ENCODE measurements at regions not wholly inside any gene's neighbourhood (a gene's known extent, or its start where the extent isn't known, plus 50 kb on each side); places are given as distances from the start of the nearest gene placed in this dataset.
A peak's percentile ranks its signal among the peaks of the same experiment; 100 is the strongest.

GRCh38 chr1:57671750-57672149 is 247.9 kb upstream of the DAB1 start:
- no peak for DNase-seq (ENCODE audit: low read depth, low spot score)

GRCh38 chr1:57659804-57660203 is 235.9 kb upstream of the DAB1 start:
- DNase-seq (ENCODE audit: low read depth, low spot score), result no peak

GRCh38 chr1:57655161-57655560 is 231.3 kb upstream of the DAB1 start:
- no peak for DNase-seq (ENCODE audit: low read depth, low spot score)

- DNase-seq (ENCODE audit: low read depth, low spot score), result no peak
Measured at GRCh38 chr1:57644667-57645066, 220.8 kb upstream of the DAB1 start.

GRCh38 chr1:57638239-57638638 is 214.4 kb upstream of the DAB1 start:
- no peak for DNase-seq (ENCODE audit: low read depth, low spot score)

GRCh38 chr1:57637155-57637554 is 213.3 kb upstream of the DAB1 start:
- DNase-seq (ENCODE audit: low read depth, low spot score), result peak; percentile 39

GRCh38 chr1:57633881-57634280 is 210.0 kb upstream of the DAB1 start:
- no peak for DNase-seq (ENCODE audit: low read depth, low spot score)

- DNase-seq (ENCODE audit: low read depth, low spot score), result peak; percentile 44
Measured at GRCh38 chr1:57633056-57633455, 209.2 kb upstream of the DAB1 start.

- DNase-seq (ENCODE audit: low read depth, low spot score), result peak; percentile 32
Measured at GRCh38 chr1:57632401-57632800, 208.5 kb upstream of the DAB1 start.

GRCh38 chr1:57627612-57628011 is 203.8 kb upstream of the DAB1 start:
- DNase-seq (ENCODE audit: low read depth, low spot score), result no peak

- DNase-seq (ENCODE audit: low read depth, low spot score), result peak; percentile 17
Measured at GRCh38 chr1:57623791-57624538, 200.1 kb upstream of the DAB1 start.

GRCh38 chr1:57623039-57623790 is 199.4 kb upstream of the DAB1 start:
- DNase-seq (ENCODE audit: low read depth, low spot score), result peak; percentile 71

GRCh38 chr1:57621776-57622175 is 197.9 kb upstream of the DAB1 start:
- DNase-seq (ENCODE audit: low read depth, low spot score), result no peak

GRCh38 chr1:57620605-57621004 is 196.7 kb upstream of the DAB1 start:
- DNase-seq (ENCODE audit: low read depth, low spot score), result no peak

GRCh38 chr1:57616921-57617320 is 193.1 kb upstream of the DAB1 start:
- DNase-seq (ENCODE audit: low read depth, low spot score), result no peak

GRCh38 chr1:57615956-57616355 is 192.1 kb upstream of the DAB1 start:
- DNase-seq (ENCODE audit: low read depth, low spot score), result no peak

- no peak for DNase-seq (ENCODE audit: low read depth, low spot score)
Measured at GRCh38 chr1:57612833-57613232, 189.0 kb upstream of the DAB1 start.

GRCh38 chr1:57605933-57606332 is 182.1 kb upstream of the DAB1 start:
- DNase-seq (ENCODE audit: low read depth, low spot score), result no peak

- DNase-seq (ENCODE audit: low read depth, low spot score), result no peak
Measured at GRCh38 chr1:57603696-57604095, 179.8 kb upstream of the DAB1 start.

GRCh38 chr1:57600424-57600823 is 176.6 kb upstream of the DAB1 start:
- DNase-seq (ENCODE audit: low read depth, low spot score), result no peak

GRCh38 chr1:57599236-57599994 is 175.6 kb upstream of the DAB1 start:
- peak; percentile 93 for DNase-seq (ENCODE audit: low read depth, low spot score)

GRCh38 chr1:57597036-57597435 is 173.2 kb upstream of the DAB1 start:
- no peak for DNase-seq (ENCODE audit: low read depth, low spot score)
